Fibroblast of lung (primary cell): ENCODE measurements at regions not wholly inside any gene's neighbourhood (a gene's known extent, or its start where the extent isn't known, plus 50 kb on each side); places are given as distances from the start of the nearest gene placed in this dataset.

Experiments
- EZH2 ChIP-seq: IDR thresholded peaks from 2 replicates; pipeline ENCODE4 v1.5.1; 2012; ENCODE audit warnings: low read length, control low read depth, mild to moderate bottlenecking; ENCODE audit errors: missing control alignments
- TF ChIP-seq, protein P1 (sequence below), 2 donors: IDR thresholded peaks in 1 of 2; conservative IDR thresholded peaks in 1 of 2; 1 replicate in 1 of 2; 2 replicates in 1 of 2; pipeline ENCODE4 v1.5.1; 2011 to 2012; ENCODE audit warnings: low read length in 2 of 2, control low read depth in 1 of 2, inconsistent platforms in 1 of 2, low read depth in 1 of 2, mild to moderate bottlenecking in 1 of 2

- TF ChIP-seq, protein P1, sequence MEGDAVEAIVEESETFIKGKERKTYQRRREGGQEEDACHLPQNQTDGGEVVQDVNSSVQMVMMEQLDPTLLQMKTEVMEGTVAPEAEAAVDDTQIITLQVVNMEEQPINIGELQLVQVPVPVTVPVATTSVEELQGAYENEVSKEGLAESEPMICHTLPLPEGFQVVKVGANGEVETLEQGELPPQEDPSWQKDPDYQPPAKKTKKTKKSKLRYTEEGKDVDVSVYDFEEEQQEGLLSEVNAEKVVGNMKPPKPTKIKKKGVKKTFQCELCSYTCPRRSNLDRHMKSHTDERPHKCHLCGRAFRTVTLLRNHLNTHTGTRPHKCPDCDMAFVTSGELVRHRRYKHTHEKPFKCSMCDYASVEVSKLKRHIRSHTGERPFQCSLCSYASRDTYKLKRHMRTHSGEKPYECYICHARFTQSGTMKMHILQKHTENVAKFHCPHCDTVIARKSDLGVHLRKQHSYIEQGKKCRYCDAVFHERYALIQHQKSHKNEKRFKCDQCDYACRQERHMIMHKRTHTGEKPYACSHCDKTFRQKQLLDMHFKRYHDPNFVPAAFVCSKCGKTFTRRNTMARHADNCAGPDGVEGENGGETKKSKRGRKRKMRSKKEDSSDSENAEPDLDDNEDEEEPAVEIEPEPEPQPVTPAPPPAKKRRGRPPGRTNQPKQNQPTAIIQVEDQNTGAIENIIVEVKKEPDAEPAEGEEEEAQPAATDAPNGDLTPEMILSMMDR (conservative IDR thresholded peaks at IDR 0.05 in 1 of 2, IDR thresholded peaks at IDR 0.05 in 1 of 2; ENCODE audit: low read depth in 1 of 2, low read length in 2 of 2) = no peak
- TF ChIP-seq EZH2 = no peak
Observed at GRCh38 chr10:131020775-131021174, 290.7 kb downstream of the TCERG1L start.
